Neural progenitor cell (in vitro differentiated cells): ENCODE measurements at regions not wholly inside any gene's neighbourhood (a gene's known extent, or its start where the extent isn't known, plus 50 kb on each side); places are given as distances from the start of the nearest gene placed in this dataset.

Experiments used
- CTCF ChIP-seq: fragments of 200-600 bp; sonication (generic); IDR thresholded peaks from 2 replicates; pipeline ENCODE4 v1.5.1; 2017; ENCODE audit warnings: antibody characterized with exemption, mild to moderate bottlenecking
- EZH2 ChIP-seq: fragments of 200-600 bp; sonication (generic); IDR thresholded peaks from 2 replicates; pipeline ENCODE4 v1.6.1; 2017; ENCODE audit warnings: antibody characterized with exemption, mild to moderate bottlenecking, moderate library complexity

GRCh38 chr18:7395566-7395965, 164.7 kb downstream of the LRRC30 start:
- TF ChIP-seq CTCF (no peak), EZH2 (no peak)
